Activated CD8-positive, alpha-beta memory T cell treated with anti-CD3 and anti-CD28 coated beads, Interleukin-2, amount 50 U/mL, for 24 hours (primary cell): ENCODE measurements at regions not wholly inside any gene's neighbourhood (a gene's known extent, or its start where the extent isn't known, plus 50 kb on each side); places are given as distances from the start of the nearest gene placed in this dataset.
"Not testable (repeated sequence)": the region's sequence is repeated elsewhere in the genome, so short reads cannot be mapped to it uniquely, and the experiment has no call there.

ENCODE experiments used
- DNase-seq: peaks from one replicate; pipeline ENCODE4 v3.0.0-alpha.2; 2020; ENCODE audit errors: extremely low read depth

GRCh38 chr3:177476921-177477435 lies 279.7 kb upstream of the TBL1XR1 start:
- DNase-seq: no peak

- DNase-seq: no peak
These were observed 281.0 kb upstream of the TBL1XR1 start for GRCh38 chr3:177478170-177478867.

DNA sequence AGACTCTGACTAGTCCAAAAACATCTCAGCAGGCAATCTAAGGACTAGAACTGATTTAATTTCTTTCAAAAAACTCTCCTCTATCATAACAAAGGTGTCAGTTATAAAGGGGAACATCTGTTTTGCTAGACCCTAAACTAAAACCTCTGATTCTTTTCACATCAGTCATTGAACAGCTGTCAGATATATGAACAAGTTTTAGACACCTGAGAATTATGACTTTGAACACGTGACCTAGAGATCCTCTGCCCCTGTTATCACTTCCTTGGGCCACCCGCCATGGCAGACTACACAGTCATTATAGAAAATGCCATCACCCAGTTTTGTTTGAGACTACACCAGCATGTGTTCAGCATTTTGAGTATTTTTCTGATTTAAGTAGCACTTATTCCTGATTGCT lies 282.3 kb upstream of the TBL1XR1 start:
- no peak for DNase-seq

DNA sequence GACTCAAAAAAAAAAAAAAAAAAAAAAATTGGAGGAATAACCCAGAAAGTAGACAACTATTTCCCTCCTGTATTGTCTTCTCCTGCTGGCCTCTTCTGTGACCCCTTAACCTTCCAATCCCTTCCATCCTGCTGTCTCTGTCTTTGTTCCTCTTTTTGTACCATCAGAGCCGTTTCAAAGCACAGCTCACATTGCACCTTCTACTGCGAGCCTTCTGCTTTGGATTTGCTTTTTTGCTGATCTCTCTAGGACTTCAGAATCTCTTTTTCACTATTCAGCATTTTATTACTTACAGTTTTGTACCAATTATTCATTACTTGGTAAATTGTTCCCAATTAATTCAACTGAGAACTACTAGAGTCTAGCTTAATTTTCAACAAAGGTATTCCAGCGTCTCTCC lies 284.0 kb upstream of the TBL1XR1 start:
- DNase-seq: no peak

DNA sequence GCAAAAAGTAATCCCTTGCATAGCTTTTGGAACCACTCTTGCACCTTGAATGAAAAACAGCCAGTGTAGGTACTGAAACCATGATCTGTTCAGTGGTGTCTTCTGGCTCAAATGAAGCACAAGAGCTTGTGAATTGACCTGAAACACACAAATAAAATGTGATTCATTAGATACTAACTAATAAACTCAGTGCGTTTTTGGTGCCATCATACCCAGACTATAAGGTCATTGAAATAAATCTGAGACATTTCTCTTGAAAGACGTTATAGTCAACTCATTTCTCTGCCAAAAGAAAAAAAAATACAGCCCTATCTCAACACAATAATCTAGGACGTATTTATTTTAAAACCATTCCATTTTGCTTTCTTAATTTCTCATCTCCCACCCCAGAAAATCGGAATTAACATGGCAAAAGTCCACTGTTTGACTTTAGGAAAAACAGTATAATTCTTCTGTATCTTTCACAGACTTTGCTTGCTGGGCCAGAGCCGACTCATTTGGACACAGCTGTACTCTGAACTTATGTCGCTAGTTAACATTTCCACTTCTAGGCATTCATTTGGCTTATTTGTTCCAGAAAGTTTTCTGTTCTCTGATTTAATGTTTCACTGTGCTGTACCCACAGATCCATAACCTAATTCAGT lies 284.9 kb upstream of the TBL1XR1 start:
- no peak for DNase-seq

GRCh38 chr3:177483182-177483967 lies 286.1 kb upstream of the TBL1XR1 start:
- no peak for DNase-seq

DNA sequence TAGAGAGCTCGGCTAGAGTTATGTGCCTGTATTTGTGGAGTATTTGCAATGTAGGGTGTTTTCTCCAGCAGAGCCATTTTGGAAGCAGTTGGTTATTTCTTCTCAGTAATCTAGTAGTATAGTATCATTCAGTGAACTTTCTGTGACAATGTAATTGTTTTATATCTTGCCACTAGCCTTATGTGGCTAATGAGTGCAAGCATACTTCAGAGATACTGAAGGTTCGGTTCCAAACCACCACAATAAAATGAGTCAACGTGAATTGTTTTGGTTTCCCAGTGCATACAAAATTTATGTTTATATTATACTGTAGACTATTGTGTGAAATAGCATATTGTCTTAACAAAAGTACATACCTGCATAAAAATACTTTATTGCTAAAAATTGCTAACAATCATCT lies 286.9 kb upstream of the TBL1XR1 start:
- no peak for DNase-seq

DNA sequence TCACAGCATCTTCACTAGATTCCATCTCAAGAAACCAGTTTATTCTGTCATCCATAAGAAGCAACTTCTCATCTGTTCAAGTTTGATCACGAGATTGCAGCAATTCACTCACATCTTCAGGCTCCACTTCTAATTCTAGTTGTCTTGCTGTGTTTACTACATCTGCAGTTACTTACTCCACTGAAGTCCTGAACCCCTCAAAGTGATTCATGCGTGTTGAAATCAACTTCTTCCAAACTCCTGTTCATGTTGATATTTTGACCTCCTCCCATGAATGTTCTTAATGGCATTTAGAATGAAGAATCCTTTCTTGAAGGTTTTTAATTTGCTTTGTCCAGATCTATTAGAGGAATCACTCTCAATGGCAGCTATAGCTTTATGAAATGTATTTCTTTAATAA lies 287.6 kb upstream of the TBL1XR1 start:
- no peak for DNase-seq

- DNase-seq: no peak
These were observed 290.4 kb upstream of the TBL1XR1 start for GRCh38 chr3:177487635-177488186.

DNA sequence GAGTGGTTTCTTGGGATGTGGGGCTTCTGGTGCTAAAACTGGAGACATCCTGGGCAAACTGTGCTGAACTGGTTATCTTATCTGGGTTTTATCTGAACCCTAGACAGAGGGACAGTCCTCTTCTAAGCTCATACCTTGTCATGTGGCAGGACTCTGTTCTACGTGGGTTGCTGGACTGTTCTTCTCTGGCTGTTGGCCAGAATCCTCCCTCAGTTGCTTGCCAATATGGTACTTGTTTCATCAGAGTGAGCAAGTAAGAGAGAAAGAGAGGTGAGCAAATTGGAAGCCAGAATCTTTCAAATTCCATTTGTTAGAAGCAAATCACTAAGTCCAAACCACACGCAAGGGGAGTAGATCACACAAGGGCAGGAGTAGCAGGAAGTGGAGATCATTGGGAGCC lies 291.5 kb upstream of the TBL1XR1 start:
- DNase-seq: no peak

DNA sequence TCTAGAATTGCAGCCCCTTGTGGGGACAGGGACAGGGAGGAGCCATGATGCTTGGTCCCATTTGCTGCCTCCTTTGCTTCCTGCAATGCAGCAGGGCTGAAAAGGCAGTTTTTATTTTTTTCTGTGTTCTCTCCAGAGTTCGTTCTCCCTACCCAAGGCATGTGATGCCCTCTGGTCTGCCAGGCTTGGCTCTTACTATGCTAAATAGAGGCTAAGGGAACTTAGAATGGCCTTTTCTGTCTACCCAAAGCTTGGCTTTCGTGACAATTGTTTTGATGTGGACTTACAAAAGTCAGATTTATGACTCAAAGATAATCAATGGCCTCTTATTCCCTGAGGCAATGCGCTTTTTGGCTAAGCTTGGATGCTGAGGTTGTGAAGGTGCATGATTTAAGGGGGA lies 293.3 kb upstream of the TBL1XR1 start:
- no peak for DNase-seq

GRCh38 chr3:177491296-177492032 lies 294.2 kb upstream of the TBL1XR1 start:
- no peak for DNase-seq

DNA sequence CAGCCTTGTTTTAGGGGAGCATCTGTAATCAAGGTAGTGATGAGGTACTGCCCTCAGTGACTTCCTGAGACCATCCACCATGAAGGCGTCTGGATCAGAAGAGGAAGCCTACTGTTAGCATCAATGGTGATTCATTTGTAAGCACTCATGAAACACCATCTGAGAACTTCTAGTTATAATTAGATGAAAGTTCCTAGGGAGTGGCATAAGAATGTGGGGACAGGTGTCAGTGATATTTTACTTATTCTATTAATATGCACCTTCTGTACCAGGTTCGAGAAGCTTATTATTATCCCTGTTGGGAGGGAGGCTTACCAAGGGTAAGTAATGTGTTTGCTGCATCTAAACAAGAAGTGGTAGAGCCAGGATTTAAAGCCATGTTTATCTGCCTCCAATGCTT lies 295.8 kb upstream of the TBL1XR1 start:
- DNase-seq: no peak

- DNase-seq: no peak
These were observed 296.9 kb upstream of the TBL1XR1 start for GRCh38 chr3:177494216-177494615.

DNA sequence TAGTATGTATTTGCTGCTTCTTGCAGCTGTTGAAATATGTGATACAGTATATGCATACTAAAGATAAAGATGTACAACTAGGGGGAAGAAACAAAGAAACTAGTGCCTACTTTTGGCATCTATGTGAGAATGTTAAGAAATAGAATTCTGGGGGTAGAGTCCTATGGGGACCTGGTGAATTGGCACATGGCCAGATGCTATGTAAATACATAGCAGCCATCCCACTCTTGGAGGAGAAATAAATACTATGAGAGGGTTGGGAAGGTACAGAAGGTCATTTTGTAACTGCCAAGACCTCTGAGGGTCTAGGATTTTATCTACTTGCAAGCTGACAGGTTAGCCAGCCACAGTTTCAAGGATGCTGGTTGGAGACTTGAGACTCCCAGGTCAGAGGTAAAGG lies 298.3 kb upstream of the TBL1XR1 start:
- DNase-seq: no peak

- DNase-seq: no peak
These were observed 301.0 kb upstream of the TBL1XR1 start for GRCh38 chr3:177498037-177498857.

DNA sequence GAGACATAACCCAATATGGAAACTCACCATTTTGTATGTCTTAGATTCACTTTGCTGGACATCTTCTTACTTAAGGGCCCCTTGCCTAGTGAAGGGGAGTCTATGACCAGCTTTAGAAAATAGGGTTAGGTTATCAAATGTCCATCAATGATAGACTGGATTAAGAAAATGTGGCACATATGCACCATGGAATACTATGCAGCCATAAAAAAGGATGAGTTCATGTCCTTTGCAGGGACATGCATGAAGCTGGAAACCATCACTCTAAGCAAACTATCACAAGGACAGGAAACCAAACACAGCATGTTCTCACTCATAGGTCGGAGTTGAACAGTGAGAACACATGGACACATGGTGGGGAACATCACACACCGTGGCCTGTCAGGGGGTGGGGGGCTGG lies 301.8 kb upstream of the TBL1XR1 start:
- DNase-seq: not testable (repeated sequence)

- no peak for DNase-seq
These were observed 302.6 kb upstream of the TBL1XR1 start for GRCh38 chr3:177499779-177500423.

DNA sequence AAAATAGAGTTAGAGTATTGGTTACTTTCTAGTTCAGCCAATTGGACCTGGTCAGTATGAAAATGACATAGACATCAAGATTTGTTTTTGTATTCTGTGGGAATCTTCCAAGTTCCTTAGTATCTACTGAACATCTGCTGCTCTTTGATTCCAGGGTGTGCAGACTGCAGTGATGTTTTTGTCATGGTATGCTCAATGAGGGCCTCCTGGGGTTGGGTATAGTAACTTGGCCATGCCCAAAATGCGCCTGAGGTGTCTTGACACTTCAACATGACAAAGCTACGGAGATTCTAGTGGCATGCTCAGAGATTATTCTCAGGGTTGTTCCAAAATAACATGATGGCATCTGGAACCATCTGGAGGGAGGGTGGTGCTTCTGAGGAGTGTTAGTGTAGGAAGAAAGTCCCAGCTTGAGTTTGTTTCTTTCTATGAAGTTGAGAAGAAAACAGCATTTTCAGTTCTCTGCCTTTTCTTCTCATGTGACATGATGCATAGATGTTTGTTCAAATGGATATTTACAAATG lies 313.5 kb upstream of the TBL1XR1 start:
- DNase-seq: no peak
